GM12872 (cell line): ENCODE measurements at regions not wholly inside any gene's neighbourhood (a gene's known extent, or its start where the extent isn't known, plus 50 kb on each side); places are given as distances from the start of the nearest gene placed in this dataset.

Source experiments
- TF ChIP-seq, protein P1 (sequence below): IDR thresholded peaks from 3 replicates; pipeline ENCODE4 v1.5.1; 2011; ENCODE audit warnings: low read depth, mild to moderate bottlenecking, low read length, moderate library complexity; ENCODE audit not compliant: insufficient read depth

DNA sequence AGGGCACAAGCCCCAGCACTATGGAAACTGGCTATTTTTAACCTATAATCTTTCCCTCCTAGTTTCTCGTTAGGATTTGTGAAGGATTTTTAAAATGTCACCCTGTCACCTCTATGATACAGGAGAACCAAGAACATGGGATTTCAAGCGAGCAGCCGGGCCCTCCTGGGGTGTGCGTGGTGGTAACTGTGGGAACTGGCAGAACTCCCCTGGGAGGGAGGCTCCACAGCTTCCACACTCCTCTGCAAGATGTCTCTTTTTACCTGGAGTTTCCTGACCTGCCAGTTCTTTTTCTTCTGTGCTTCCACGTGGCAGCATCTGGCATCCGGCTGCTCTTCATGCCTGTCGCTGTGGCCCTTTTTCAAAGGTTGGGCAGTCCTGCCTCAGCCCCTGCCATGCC lies 386.3 kb upstream of the MYT1L start:
- TF ChIP-seq, protein P1, sequence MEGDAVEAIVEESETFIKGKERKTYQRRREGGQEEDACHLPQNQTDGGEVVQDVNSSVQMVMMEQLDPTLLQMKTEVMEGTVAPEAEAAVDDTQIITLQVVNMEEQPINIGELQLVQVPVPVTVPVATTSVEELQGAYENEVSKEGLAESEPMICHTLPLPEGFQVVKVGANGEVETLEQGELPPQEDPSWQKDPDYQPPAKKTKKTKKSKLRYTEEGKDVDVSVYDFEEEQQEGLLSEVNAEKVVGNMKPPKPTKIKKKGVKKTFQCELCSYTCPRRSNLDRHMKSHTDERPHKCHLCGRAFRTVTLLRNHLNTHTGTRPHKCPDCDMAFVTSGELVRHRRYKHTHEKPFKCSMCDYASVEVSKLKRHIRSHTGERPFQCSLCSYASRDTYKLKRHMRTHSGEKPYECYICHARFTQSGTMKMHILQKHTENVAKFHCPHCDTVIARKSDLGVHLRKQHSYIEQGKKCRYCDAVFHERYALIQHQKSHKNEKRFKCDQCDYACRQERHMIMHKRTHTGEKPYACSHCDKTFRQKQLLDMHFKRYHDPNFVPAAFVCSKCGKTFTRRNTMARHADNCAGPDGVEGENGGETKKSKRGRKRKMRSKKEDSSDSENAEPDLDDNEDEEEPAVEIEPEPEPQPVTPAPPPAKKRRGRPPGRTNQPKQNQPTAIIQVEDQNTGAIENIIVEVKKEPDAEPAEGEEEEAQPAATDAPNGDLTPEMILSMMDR, result no peak

DNA sequence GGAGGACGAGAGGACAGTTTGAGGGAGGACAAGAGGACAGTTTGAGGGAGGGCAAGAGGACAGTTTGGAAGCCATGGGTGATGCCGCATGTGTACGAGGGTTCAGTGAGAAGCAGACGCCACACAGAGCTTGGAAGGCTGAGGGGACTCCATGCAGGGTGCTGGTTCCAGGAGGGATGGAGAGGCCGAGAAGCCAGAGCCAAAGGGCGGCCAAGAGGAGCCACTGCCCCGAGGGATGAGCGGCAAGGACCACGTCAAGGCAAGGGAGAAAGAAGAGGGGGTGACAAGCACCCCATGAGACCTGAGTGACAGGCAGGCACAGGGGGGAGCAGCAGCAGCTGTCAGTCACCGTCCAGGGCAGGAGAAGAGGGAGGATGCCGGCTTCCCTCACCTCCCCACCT lies 385.7 kb upstream of the MYT1L start:
- TF ChIP-seq, protein P1, result no peak

DNA sequence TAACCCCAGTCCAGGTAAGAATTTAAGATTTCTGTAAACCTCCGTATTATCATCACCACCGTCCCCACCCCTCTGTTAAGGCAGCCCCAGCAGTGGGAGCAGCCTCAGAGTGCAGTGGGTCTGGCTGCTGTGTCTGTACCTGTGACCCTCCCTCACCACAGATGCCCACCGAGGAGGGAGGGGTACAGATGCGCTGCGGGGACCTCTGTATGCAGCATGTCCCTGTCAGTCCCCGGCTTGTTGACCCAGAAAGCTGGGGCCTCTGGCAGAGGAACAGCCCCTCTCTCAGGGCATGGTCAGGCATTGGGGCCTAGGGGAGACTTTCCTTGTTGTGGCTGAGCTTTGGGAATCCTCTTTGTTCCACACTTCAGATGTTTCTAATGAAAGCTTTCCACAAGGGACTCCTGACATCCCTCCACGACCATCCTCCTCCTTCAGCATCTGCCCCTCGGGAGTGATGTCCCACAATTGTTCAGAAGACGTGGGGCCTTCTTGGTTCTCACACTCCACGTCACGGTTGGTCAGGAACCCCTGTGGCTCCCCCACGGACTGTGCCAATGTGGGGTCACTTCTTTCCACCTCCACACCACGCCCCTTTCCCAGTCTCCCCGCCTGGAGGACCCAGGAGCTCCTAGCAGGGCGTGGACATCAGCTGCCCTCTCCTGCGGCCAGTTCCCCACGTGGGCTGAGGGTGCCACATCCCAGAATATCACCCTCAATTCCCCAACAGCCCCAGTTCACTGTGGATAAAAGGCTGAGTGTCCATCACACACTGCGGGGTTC lies 384.2 kb upstream of the MYT1L start:
- TF ChIP-seq, protein P1, result no peak

DNA sequence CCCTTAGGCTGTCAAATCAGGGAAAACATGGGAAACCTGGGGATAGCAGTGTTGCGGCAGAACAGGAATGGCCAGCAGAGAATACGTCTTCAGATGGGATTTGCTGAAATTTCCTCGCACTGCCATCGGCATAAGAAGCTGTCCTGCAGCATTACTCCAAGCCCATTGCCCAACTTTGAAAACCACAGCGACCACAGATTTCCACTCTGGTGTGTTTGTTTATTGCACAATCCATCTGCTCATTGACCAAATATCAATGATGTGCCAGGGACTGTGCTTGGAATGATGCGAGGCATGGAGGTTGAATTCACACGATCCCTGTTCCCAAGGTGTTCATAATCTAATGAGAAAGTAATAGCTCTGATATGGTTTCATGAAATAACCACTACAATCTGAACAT lies 383.3 kb upstream of the MYT1L start:
- TF ChIP-seq, protein P1, result no peak

DNA sequence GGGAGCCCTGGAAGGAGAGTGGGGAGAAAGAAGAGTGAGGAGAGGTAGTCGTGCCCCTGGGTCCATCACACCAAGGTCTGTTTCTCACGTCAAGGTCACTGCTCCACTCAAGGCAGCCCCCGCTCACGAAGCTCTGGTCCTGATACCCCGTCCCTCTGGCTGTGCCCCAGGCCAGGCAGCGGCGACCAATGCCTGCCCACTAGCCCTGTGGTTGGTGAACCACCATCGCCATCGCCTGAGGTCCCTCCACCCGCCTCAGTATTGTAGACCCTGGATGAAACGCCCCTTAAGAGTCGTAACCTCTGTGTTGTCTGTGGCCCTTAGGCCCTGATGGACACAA lies 378.3 kb upstream of the MYT1L start:
- TF ChIP-seq, protein P1, result no peak

DNA sequence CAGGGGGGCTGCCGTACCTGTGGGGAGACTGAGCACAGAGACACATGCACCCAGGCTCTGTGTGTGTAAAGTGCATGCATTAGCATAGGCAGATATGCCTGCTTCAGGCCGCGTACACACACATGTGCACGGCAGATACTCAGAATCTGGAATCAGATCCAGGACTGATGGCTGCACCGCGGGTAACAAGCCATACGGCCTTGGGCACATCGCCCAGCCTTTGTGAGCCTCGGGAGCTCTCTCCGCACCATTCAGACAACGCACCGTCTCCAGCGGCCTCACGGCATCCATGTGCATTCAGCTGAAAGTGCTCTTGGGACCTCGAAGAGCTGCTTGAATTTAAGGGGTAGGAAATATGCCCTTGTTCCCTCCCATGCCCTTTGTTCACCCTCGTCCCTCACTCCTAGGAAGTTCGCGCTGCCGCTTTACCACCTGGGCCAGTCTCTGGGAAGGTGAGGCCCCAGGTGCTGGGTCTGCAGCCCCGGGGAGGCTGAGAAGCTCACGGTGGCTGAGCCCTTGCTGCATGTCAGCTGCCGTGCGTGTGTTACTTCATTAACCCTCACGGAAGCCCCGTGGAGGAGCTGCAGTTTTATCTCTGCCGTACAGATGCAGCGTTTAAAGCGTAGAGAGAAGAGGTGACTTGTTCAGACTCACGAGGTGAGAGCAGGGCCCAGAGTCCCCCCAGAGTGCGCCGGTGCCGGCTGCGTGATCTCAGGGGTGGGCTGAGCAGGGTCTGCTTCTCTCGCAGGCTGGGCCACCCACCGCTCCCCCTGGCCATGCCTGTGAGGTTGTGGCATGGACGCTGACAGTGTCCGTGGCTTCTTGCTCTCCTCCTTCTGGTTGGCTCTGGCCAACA lies 377.7 kb upstream of the MYT1L start:
- TF ChIP-seq, protein P1, result no peak

DNA sequence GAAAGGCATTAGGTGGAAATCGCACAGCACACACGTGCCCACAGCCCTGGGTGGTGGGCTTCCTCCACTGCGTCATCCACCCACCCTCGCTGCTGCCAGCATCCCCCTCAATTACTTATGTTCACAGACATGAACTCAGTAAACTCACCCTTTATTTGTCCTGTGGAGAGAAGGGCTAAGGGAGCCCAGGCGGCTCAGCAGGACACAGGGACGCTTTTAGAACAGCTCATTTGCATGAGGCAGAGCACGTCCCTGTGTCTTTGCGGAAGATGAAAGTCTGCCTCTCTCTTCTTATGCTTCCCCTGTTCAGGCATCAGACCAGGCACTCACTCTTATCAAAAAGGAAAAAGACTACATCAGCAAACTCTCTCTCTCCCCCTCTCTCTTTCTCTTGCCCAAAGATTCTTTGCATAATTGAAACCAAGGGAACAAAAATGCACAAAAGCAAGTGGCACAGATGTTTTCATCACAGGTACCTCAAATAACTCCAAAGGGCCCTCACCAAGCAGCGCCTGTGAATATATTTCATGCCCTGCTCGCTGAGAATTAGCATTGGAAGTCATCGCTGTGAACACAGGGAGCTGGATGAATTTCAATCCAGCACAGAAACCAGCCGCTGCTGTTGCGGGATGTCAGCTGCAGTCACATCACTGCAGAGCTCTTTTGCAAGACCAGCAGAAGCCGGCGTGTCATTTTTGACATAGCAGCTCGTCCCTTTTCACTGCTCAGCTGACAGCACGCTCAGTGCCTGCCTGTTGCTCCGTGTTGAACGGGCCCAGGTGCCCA lies 376.3 kb upstream of the MYT1L start:
- TF ChIP-seq, protein P1, result no peak
